ENCODE measurements at regions not wholly inside any gene's neighbourhood (a gene's known extent, or its start where the extent isn't known, plus 50 kb on each side); places are given as distances from the start of the nearest gene placed in this dataset.

DNA sequence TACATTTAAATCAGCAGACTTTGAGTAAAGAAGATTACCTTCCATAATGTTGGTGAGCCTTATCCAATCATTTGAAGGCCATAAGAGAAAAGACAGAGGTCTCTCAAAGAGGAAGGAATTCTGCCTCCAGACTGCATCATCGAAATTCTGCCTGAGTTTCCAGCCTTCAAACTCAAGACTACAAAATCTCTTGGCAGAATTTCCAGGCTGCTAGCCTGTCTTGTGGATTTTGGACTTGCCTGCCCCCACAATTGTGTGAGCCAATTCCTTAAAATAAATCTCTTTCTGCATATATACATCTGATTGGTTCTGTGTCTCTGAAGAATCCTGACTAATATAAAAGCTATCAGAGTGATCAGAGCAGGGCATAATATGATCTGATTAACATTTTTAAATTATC lies 216.6 kb upstream of the CPHXL start:
- intact Hi-C loops (cut with micrococcal nuclease), result no loop called here
- H3K9ac ChIP-seq (replicated peaks; ENCODE audit: extremely low read depth, insufficient read depth, low read length), result no peak overlapping the region
- dilution Hi-C loops (cut with MboI; ENCODE audit: extremely low pct_ligation_motif_present, low sequenced_read_pairs), result no loop called here
- no peak overlapping the region for H3K27ac ChIP-seq (ENCODE audit: insufficient read depth, low read depth, low read length)
- FAIRE-seq, result no peak
- BruUV-seq (replicated peaks), result no TSS peak
- POLR2A ChIA-PET, result no interaction called here
- H4K20me1 ChIP-seq (replicated peaks; ENCODE audit: control insufficient read depth, extremely low read depth, insufficient read depth, low read length), result no peaks in the 10 kb centered on the region
- no peaks in the 10 kb centered on the region for H3K9me1 ChIP-seq (replicated peaks; ENCODE audit: control insufficient read depth, extremely low read depth, insufficient read depth, low read length)
- no peaks in the 10 kb centered on the region for H3K36me3 ChIP-seq (ENCODE audit: control insufficient read depth in 2 of 2, extremely low read depth in 1 of 2, insufficient read depth in 2 of 2, low read length in 2 of 2)
- H3K4me2 ChIP-seq (ENCODE audit: insufficient read depth, low read length), result no peak overlapping the region
- no peak for DNase-seq (ENCODE audit: low read depth, low spot score)
- no peak overlapping the region for H3K4me3 ChIP-seq (replicated peaks in 1 of 3; ENCODE audit: insufficient read depth in 1 of 3, low read depth in 1 of 3, low read length in 3 of 3)
- peaks cover 3% of the 10 kb centered on the region for H3K9me3 ChIP-seq (replicated peaks; ENCODE audit: control insufficient read depth, insufficient read depth, low read length)
- H3K79me2 ChIP-seq (ENCODE audit: control insufficient read depth, insufficient read depth, low read length), result no peaks in the 10 kb centered on the region
- no peak overlapping the region for H2AFZ ChIP-seq (ENCODE audit: low read depth, low read length)
- no peaks in the 10 kb centered on the region for H3K4me1 ChIP-seq (ENCODE audit: control insufficient read depth, extremely low read depth, insufficient read depth, low read length)
- TF ChIP-seq, protein P1, sequence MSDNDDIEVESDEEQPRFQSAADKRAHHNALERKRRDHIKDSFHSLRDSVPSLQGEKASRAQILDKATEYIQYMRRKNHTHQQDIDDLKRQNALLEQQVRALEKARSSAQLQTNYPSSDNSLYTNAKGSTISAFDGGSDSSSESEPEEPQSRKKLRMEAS (IDR thresholded peaks at IDR 0.05; ENCODE audit: insufficient read depth, insufficient read length), result no peak
- TF ChIP-seq FOS (IDR thresholded peaks at IDR 0.05; ENCODE audit: borderline replicate concordance, insufficient read depth, low read length), result no peak
- no peak for TF ChIP-seq POLR2AphosphoS5 (IDR thresholded peaks at IDR 0.05; ENCODE audit: insufficient read depth, low read depth, low read length)
- no peak for TF ChIP-seq GATA2 (IDR thresholded peaks at IDR 0.05; ENCODE audit: insufficient read depth, insufficient read length, low read depth, low read length)
- CTCF ChIA-PET, result no interaction called here
- no peaks in the 10 kb centered on the region for H3K27me3 ChIP-seq (ENCODE audit: control insufficient read depth in 2 of 2, insufficient read depth in 2 of 2, low read length in 2 of 2)

DNA sequence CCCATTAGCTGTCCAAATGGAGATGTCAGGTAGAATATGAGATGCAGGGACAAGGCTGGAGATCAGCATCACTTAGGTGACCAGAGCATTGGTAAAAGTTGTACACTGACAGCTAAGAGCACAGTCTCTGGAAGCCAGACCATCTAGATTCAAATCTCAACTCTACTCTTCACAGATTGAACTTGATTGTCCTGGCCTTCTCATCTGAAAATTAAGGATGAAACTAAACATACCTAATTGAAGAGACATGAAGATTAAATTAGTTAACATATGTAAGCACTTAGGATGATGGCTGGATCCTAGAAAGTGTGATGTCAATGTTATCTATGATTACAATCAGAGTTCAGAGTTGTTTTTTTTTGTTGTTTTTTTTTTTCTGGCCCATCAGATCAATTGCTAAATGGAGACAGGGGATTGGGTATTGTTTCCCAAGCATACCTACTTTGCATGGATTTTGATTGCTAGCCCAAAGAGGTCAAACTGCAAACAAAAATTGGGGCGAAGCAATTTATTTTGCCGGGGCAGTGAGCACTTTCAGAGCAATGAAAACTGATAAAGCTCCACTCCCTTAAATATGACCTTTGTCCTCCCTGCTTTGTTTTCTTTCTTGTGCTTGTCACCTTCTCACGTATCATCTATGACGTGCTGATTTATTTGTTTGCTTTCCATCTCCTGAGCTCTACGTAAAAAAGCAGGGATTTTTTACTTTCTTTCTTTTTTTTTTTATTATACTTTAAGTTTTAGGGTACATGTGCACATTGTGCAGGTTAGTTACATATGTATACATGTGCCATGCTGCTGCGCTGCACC lies 217.6 kb upstream of the CPHXL start:
- no peak overlapping the region for H2AFZ ChIP-seq (ENCODE audit: low read depth, low read length)
- CTCF ChIA-PET, result no interaction called here
- peaks cover 2% of the 10 kb centered on the region for H3K9me3 ChIP-seq (replicated peaks; ENCODE audit: control insufficient read depth, insufficient read depth, low read length)
- no peaks in the 10 kb centered on the region for H3K4me1 ChIP-seq (ENCODE audit: control insufficient read depth, extremely low read depth, insufficient read depth, low read length)
- no TSS peak for BruUV-seq (replicated peaks)
- no peaks in the 10 kb centered on the region for H3K9me1 ChIP-seq (replicated peaks; ENCODE audit: control insufficient read depth, extremely low read depth, insufficient read depth, low read length)
- H3K4me2 ChIP-seq (ENCODE audit: insufficient read depth, low read length), result no peak overlapping the region
- DNase-seq (ENCODE audit: low read depth, low spot score), result no peak
- no peaks in the 10 kb centered on the region for H3K27me3 ChIP-seq (ENCODE audit: control insufficient read depth in 2 of 2, insufficient read depth in 2 of 2, low read length in 2 of 2)
- no peak overlapping the region for H3K27ac ChIP-seq (ENCODE audit: insufficient read depth, low read depth, low read length)
- H3K9ac ChIP-seq (replicated peaks; ENCODE audit: extremely low read depth, insufficient read depth, low read length), result no peak overlapping the region
- POLR2A ChIA-PET, result no interaction called here
- no peak overlapping the region for H3K4me3 ChIP-seq (replicated peaks in 1 of 3; ENCODE audit: insufficient read depth in 1 of 3, low read depth in 1 of 3, low read length in 3 of 3)
- TF ChIP-seq, protein P2, sequence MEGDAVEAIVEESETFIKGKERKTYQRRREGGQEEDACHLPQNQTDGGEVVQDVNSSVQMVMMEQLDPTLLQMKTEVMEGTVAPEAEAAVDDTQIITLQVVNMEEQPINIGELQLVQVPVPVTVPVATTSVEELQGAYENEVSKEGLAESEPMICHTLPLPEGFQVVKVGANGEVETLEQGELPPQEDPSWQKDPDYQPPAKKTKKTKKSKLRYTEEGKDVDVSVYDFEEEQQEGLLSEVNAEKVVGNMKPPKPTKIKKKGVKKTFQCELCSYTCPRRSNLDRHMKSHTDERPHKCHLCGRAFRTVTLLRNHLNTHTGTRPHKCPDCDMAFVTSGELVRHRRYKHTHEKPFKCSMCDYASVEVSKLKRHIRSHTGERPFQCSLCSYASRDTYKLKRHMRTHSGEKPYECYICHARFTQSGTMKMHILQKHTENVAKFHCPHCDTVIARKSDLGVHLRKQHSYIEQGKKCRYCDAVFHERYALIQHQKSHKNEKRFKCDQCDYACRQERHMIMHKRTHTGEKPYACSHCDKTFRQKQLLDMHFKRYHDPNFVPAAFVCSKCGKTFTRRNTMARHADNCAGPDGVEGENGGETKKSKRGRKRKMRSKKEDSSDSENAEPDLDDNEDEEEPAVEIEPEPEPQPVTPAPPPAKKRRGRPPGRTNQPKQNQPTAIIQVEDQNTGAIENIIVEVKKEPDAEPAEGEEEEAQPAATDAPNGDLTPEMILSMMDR (IDR thresholded peaks at IDR 0.05; ENCODE audit: extremely low read depth in 1 of 2, insufficient read depth in 1 of 2, low read depth in 1 of 2, low read length in 2 of 2), result no peak
- TF ChIP-seq EZH2 (IDR thresholded peaks at IDR 0.05; ENCODE audit: borderline replicate concordance, low read depth, low read length, severe bottlenecking) (no peak), POLR2A (IDR thresholded peaks at IDR 0.05; ENCODE audit: low read depth, low read length) (no peak), FOS (IDR thresholded peaks at IDR 0.05; ENCODE audit: borderline replicate concordance, insufficient read depth, low read length) (no peak), JUN (IDR thresholded peaks at IDR 0.05; ENCODE audit: borderline replicate concordance, insufficient read depth, insufficient read length, low read depth) (no peak), MYC (IDR thresholded peaks at IDR 0.05; ENCODE audit: low read depth, low read length) (no peak), POLR2AphosphoS5 (IDR thresholded peaks at IDR 0.05; ENCODE audit: insufficient read depth, low read depth, low read length) (no peak)
- TF ChIP-seq, protein P1 (IDR thresholded peaks at IDR 0.05; ENCODE audit: insufficient read depth, insufficient read length), result no peak
- dilution Hi-C loops (cut with MboI; ENCODE audit: extremely low pct_ligation_motif_present, low sequenced_read_pairs) (no loop called here), intact Hi-C loops (cut with micrococcal nuclease) (no loop called here)
- H3K79me2 ChIP-seq (ENCODE audit: control insufficient read depth, insufficient read depth, low read length), result no peaks in the 10 kb centered on the region
- no peak for FAIRE-seq
- no peaks in the 10 kb centered on the region for H4K20me1 ChIP-seq (replicated peaks; ENCODE audit: control insufficient read depth, extremely low read depth, insufficient read depth, low read length)
- H3K36me3 ChIP-seq (ENCODE audit: control insufficient read depth in 2 of 2, extremely low read depth in 1 of 2, insufficient read depth in 2 of 2, low read length in 2 of 2), result no peaks in the 10 kb centered on the region

Measured in endothelial cell of umbilical vein (primary cell).